ENCODE measurements at regions not wholly inside any gene's neighbourhood (a gene's known extent, or its start where the extent isn't known, plus 50 kb on each side); places are given as distances from the start of the nearest gene placed in this dataset.

- no peak for DNase-seq
Measured at GRCh38 chr7:131000389-131000788, 266.4 kb upstream of the KLF14 start.

GRCh38 chr7:131000873-131001272, 266.9 kb upstream of the KLF14 start:
- DNase-seq: no peak

DNA sequence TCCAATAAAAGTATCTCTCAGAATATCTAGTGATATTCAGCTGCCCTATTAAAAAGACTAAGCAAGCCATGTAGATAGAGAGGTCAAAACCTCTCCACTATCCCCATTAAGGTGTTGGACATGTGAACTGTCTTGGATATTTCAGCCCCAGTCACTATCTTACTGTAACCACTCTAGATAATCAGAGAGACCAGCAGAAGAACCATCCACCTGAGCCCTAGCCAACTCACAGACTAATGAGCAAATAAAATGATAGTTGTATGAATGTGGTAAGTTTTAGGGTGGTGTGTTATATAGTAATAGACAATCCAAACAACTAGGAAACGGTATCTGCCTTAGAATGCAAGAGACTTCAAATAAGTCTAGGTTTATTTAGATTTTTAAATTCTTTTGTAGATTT, 268.6 kb upstream of the KLF14 start:
- DNase-seq: no peak

DNA sequence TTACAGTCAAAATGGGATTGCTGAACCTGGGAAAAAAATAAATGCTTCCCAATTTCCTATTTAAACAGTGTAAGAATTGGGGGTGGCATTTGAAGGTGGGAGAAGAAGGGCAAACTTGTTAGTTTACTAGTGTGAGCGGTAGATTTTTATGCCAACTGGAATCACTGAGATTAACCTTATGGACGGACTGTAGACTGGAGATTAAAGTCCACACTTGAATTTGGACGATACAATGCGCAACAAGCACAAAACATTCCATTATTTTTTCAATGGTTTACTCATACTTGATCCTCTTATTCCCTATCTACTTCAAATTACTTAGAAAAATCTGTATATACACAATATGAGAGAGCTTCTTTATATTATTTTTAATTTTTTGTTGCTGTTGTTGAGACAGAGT, 269.6 kb upstream of the KLF14 start:
- DNase-seq: no peak

- DNase-seq: no peak
Measured at GRCh38 chr7:131004371-131004770, 270.4 kb upstream of the KLF14 start.

DNA sequence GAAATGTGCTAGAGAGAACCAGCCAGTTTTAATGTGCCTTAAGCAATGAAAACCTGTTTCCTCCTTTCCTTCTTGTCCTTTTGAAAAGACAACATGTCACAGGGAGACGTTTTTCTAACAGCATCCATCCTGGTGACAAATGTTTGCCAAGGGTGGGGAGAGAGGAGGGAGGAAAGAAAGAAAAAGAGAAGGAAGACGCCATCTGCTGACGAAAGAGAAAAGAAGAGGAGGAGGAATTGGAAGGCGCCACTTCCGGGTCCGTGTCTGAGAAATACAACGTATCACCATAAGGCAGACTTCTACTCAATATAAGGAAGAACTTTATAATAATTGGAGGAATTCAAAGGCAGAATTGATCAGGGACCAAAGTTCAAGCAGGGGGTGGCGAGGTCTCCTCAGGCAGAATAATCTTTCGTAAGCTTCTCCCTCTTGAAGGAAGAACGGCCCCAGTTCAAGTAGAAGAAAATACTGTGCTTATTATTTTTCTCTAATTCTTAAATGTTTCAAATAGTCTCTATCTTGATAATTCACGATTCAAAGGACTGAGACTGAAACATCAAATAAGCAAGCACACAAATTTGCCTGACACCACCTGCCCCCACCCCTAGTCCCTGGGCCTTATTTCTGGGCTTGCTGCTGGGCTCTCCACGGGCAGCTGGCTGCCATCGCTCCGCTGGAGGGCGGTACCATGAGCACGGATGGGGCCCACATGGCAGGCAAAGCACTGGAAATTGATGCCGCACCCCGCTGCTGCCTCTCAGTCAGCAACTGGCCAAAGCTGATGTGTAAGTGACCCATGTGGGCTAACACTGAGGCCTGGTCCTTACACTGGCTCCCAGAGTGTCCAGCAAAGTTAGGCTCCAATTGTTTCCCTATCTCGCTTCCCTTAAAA, 273.7 kb upstream of the KLF14 start:
- DNase-seq: no peak

DNA sequence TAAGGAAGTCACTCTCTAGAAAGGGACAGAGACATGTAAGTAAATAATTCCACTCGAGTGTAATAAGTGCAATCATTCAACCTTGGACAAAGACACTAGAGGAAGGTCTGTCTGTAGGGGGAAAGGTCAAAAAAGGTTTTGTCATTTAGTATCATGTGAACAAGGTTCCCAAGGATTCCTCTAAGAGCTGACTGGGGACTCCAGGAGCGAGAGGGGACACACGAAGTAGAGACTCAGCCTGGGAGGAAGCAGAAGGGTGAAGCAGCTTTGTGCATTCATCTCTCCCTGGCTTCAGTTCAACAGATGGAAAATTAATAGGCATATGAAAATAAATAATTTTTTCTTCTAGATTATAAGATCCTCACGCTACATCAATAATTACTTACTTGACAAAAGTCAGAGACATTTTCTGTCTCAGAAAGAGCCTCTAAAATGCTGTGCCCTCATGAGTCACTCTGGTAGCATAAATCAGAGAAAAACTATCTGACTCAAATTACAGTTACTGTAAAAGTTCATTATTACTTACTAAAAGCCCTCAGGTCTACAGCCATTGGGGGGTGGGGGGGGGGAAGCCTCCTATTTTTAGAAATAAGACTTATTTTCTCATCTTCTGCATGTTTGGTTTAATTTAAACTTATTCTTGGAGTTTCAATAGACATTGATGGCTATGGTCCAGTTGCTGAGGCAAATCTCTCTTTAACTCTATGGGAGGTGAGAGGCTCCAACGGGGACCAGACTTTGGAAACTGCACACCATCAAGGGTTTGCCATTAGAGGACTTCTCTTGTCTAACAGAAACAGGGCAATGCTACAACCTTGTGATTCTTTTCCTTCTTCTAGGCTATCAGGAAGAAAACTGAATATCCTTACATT, 275.1 kb upstream of the KLF14 start:
- DNase-seq: no peak

DNA sequence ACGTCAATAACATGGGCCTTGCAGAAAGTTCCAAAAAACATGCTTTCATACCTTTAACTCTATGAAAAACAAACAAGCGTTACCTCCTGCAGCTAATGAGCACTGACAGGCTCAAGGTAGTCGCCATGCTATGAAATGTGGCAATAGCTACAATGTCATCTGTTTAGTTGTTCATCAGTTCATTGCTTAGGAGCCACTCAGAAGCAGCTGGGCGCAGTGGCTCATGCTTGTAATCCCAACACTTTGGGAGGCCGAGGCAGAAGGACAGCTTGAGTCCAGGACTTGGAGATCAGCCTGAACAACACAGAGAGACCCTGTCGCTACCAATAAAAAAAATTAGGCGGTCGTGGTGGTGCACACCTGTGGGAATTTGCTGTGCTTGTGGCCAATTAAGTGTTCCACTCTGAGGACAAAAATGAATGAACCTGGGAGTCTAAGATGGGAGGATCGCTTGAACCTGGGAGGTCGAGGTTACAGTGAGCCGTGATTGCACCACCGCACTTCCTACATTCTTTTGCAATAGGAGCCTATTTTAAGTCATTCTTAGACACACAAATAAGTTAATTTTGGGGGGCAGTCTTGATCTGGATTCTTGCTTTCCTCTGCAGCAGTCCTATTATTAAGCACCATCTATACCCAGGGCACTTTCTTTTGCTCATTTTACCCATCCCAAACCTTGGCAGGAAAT, 276.2 kb upstream of the KLF14 start:
- no peak for DNase-seq

- no peak for DNase-seq
Measured at GRCh38 chr7:131010717-131011431, 276.9 kb upstream of the KLF14 start.

DNA sequence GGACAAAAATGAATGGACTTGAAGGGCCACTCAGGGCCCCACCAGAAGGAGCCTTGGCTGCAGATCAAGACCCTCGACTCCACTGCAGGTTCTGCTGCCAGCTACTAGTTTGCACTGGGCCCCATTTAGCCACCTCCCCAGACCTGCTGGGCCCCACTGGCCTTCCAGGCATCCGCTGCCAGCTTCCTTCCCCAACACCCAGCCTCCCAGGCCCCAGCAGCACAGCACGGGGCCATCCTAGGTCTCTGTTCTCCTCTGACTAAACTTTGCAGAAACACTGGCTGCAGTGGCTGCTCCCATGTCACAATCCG, 277.4 kb upstream of the KLF14 start:
- DNase-seq: no peak

GRCh38 chr7:131011976-131012375, 278.0 kb upstream of the KLF14 start:
- DNase-seq: no peak

DNA sequence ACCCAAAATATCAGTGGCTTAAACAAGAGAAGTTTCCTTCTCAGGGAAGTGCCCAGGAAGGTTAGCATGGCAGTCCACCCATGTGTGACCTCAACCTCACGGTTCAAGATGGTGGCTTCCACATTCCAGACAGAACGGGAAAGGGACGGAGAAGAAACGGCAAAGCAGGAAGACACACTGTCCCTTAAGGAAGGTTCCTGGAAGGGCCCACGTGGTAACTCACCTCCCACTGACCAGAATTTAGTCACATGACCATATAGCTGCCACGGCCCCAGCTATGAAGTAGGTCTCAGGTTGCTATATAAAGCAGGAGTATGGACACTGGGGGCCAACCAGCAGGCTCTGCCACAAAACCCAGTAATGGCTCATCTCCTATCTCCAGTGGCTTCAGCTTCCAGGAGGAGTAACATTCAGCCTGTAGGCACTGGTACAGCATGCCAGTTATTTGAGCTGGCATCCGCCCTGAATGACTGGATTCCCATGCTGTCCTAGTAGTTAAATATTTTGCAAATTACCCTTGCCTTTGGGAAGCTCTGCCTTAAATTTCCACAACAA, 278.5 kb upstream of the KLF14 start:
- no peak for DNase-seq

GRCh38 chr7:131013716-131014115, 279.7 kb upstream of the KLF14 start:
- DNase-seq: no peak

DNA sequence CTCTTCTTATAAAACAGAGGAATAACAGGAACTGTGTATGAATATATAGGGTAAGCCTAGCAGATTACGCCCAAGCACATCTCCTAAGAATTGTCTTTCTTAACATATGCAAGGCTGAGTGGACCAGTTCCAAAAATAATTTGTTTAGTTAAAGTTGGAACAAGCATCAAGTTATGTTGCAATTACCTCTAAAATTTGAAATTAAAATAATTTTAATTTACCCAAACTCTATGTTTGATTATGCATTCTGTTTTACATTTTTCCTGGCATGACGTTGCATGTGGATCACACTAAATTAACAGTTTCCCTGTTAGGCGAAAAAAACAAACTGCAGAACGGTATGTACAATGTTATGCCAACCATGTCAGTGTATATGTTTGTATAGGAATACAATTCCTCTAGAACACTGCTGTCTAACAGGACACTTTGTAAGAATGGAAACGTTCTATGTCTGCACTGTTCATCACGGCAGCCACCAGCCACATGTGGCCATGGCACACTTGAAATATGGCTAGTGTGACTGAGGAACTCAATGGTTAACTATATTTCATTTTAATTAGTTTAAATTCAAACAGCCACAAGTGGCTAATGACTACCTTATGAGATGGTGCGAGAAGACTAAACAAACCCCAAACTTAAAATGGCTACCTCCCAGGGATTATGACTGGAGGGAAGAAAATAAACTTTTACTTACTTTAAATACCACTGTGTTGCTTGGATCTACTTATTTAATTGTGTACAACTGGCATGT, 281.1 kb upstream of the KLF14 start:
- DNase-seq: no peak

- no peak for DNase-seq
Measured at GRCh38 chr7:131015657-131015958, 281.6 kb upstream of the KLF14 start.

DNA sequence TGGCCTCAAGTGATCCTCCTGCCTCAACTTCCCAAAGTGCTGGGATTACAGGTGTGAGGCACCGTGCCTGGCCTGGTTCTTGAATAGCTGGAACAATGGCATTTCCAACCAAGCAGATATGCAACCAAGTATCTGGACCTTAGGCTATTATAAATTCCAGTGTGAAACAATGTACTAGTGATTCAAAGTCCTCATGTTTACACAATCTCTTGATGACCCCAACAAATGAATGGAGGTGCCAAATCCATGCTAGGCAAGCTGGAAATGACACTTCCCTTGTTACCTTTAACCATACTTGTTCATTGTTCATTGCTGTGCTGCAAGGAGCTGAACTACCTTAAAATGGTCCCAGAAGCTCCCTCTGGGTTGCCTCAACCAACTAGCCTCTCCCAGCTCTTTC, 282.2 kb upstream of the KLF14 start:
- no peak for DNase-seq

- DNase-seq: no peak
Measured at GRCh38 chr7:131019351-131019750, 285.3 kb upstream of the KLF14 start.

DNA sequence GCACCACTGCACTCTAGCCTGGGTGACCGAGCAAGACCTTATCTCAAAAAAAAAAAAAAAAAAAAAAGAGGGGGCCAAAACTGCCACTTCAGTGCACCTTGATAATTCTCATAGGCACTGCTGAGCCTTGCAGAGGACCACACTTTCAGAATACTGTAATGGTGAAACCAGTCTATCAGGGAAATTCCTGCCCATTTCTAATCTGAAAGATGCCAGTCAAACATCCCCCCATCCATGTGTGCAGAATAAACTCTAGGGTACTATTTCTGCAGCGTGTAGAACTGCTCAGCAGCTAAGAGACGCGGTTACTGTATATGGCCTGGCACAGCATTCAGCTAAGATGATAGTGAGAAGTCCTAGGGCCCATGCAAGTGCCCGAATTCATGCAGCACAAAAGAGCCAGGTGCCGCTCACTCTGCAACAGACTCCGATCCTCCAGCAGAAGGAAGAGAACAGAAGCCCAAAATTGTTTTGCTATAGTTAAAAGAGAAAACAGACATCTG, 286.8 kb upstream of the KLF14 start:
- no peak for DNase-seq

- no peak for DNase-seq
Measured at GRCh38 chr7:131021460-131021859, 287.5 kb upstream of the KLF14 start.

GRCh38 chr7:131021902-131022301, 287.9 kb upstream of the KLF14 start:
- no peak for DNase-seq

GRCh38 chr7:131026297-131027000, 292.4 kb upstream of the KLF14 start:
- DNase-seq: no peak
